ENCODE measurements at regions not wholly inside any gene's neighbourhood (a gene's known extent, or its start where the extent isn't known, plus 50 kb on each side); places are given as distances from the start of the nearest gene placed in this dataset.

DNA sequence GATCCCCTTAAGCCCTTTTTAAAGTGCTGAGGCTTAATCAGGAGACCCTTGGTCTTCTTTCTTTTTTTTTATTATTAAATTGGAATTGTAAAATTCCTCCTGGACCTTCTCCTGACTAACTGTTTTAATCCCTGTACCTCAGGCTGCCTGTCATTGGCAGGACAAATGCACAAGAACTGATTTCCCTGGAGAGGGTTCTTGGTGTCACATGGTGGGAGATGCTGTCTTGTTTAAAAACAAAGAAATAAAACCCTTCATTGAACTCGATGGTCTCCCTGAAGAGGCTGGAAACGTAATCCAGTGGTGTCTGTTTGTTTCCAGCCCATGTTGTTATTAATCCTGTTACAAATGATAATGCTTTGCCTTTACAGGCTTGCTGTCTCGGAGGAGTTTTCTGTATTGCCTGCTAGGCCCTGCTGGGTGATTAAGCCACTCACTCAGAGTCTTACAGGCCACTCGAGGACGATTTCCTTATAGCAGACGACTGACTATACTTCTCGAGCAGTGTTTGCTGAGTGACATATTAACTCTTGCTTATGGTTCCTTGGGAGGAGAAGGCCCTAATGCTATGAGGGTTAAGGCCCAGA is 100.5 kb upstream of the MGAT5 start:
- no peak for DNase-seq

DNA sequence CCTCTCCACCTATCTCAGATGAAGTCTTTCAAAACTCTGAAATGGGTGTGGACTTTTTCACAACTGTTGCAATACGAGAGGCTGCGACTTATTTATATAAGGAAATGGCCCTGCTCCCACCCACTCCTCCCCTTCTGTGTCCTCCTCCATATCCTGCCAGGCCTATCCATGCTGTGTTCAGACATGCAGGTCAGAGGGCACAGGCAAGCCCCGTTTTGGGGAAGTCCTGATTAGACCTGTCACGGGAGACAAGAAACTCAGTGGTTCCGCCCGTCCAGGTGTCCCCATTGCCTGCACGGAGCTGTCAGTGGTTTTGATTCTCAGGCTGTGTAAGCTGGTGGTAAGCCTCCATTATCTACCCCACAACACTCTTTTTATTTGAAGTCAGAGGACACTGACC is 99.6 kb upstream of the MGAT5 start:
- DNase-seq, result no peak

- DNase-seq, result no peak
These were observed 98.7 kb upstream of the MGAT5 start for GRCh38 chr2:134155134-134155533.

DNA sequence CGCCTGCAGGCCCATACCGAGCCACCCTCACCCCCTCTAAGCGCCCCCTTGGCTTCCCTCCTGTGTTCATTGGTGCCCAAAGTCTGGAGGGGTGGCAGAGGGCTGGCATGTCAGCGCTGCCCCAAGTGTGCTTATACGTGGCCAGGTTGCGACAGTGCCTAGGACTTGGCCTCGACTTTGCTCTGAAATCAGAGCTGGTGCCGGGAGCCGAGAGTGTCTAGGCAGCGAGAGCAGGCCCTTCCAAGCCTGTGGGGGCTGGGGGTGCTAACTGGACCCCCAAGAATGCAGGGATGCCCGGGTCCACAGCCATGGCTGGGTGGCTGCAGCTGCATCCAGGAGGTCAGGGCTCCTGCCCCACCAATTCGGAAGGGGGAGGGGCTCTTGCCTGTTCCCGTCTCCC is 95.6 kb upstream of the MGAT5 start:
- DNase-seq, result no peak

DNA sequence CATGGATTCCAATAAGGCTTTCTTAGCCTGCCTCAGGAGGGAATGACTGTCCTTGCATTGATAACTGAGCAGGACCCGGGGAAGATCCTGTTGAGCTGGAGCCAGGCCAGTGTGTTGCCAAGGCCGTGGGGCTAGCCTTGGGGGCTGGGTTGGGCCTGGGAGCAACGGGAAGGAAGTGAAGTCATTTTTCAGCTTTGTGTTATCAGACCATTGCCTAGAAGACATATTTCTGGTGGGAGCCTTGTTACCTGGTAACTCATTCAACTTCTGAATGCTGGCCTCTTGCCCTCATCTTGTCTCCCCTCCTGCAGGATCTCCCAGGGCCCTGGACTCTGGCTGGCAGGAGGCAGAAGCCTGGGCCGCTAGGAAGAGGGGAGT is 92.7 kb upstream of the MGAT5 start:
- no peak for DNase-seq

- DNase-seq, result no peak
These were observed 90.5 kb upstream of the MGAT5 start for GRCh38 chr2:134163336-134163735.

GRCh38 chr2:134164306-134164705 is 89.6 kb upstream of the MGAT5 start:
- no peak for DNase-seq

DNA sequence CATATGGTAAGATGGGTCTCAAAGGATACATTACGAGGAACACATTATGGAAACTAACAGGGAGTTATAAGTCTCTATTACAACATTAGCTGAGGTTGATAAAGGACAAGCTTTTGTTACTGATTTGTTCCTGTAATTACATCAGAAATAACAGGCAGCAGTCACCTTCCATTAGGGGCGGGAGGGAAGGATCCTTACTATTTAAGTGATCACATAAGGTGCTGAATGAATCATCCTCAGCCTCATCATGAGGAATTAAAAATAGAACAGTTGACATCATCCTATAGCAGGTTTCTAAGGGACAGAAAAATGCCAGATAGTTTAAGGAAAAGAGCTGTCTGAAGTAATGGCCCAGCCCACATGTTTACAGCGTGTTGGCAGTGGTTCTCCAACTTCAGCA is 86.9 kb upstream of the MGAT5 start:
- DNase-seq, result no peak

GRCh38 chr2:134169788-134170187 is 84.1 kb upstream of the MGAT5 start:
- no peak for DNase-seq

- DNase-seq, result no peak
These were observed 83.6 kb upstream of the MGAT5 start for GRCh38 chr2:134170294-134170693.

DNA sequence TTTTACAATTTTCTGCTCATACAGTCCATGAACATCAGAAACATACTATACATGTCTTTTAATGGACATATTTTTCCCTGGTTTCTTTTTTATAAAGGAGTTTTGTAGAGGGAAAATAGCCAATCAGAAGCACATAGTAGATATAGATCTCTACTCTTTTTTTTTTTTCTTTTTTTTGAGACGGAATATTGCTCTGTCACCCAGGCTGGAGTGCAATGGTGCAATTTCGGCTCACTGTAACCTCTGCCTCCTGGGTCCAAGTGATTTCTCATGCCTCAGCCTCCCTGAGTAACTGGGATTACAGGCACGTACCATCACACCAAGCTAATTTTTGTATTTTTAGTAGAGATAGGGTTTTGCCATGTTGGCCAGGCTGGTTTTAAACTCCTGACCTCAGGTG is 83.2 kb upstream of the MGAT5 start:
- no peak for DNase-seq

DNA sequence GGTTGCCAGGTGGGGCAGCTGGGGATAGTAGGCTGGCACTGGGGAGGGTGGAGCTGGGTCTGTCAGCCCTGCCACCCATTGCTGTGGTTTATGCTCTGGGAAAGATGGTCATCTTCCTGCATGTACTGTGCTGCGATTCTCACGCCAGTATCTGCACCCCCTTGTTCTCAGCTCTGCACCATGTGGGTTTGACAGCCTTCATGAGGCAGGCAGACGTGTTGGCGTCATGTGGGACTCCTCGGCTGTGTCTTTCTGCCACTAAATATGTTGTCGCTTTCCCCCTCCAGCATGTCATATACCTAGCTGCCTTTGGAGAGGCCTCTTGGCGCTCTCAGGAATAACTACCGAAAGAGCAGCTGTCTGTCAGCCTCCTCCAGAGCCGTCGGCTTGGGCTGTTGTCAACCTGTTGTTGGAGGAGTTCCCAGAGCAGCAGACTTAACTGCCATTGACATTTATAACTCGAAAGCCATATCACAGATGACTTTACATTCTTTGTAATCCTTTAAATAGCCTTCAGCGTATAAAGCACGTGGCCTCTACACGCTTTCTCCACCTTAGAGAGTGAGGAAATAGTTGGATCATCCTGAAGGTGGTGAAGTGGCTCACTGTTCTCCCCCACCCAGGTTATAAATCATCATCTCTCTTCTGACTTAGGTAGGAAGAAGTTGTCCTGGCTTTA is 80.4 kb upstream of the MGAT5 start:
- DNase-seq, result no peak

DNA sequence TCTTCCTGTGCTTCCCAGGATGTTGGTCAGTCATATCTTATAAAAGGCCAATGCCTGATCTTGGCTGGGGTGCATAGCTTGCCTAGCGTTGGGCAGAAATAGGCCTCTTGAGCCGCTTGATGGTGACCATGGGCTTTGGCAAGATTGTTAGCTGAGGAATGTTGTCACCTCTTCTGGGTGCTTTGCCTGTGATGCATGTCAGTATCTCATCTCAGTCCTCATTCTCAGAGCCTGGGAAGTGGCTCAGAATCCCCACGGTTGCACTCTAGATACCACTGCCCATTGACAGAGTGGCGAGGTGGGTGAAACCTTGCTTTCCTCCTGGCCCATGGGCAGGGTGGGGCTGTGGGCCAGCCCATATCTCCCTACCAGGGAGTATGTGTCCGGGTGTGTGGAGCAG is 79.2 kb upstream of the MGAT5 start:
- DNase-seq, result no peak

- DNase-seq, result no peak
These were observed 78.0 kb upstream of the MGAT5 start for GRCh38 chr2:134175834-134176233.

DNA sequence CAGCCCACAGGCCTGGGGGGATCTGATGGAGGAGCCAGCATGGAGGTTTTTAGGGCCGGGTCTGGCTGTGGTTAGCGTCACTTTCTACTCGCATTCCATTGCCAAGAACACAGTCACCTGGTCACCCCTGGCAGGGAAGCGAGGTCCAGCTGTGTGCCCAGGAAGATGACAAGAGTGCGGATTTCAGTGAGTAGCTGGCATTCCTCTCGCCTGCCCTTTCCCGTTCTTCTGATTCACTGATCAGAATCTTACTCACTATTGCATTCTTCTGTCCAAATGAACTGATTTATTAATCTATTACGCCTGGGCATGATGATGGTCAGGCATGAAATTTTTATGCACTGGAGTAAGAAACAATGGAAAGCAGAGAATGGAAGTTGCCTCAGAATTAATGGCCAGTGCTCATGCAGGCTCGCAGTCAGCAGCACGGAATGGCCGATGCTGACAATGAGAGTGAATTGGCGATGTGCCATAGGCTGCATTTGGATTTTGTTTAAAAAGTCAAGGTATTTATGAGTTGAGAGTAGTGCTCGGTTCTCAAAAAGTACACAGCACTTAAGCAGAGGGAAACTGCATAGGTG is 76.4 kb upstream of the MGAT5 start:
- DNase-seq, result no peak

DNA sequence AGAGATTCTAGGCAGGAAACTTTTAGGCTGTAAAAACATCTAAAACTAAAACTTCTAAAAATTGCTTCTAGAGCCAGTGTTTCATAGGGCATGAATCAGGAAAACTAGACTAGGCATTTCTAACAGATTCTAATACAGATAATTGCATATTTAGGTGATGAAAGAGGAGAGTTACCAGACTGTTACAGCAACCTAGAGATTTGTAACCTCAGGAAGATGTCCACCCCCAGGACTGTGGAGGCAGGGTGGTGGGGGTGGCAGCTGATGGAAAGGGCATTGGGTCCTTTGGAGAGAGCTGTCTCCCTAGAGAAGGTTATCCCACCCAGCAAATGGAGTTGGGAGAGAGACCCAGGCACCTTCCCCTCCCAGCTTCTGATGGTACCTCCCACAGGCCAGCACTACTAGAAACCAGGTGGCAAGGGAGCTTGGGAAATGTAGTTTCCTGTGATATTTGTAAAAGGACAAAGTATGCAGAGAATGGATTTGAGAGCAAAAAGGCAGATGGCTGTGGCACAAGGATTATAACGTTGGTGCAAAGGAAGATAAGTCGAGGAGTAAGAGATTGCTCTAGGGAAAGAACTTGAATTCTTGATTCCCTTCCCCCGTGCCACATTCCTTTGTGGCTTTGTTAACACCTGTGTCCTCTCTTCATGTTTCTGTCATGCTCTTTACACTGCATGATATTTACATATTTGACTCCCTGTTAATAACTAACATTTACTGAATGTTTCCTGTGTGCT is 75.6 kb upstream of the MGAT5 start:
- DNase-seq, result no peak

DNA sequence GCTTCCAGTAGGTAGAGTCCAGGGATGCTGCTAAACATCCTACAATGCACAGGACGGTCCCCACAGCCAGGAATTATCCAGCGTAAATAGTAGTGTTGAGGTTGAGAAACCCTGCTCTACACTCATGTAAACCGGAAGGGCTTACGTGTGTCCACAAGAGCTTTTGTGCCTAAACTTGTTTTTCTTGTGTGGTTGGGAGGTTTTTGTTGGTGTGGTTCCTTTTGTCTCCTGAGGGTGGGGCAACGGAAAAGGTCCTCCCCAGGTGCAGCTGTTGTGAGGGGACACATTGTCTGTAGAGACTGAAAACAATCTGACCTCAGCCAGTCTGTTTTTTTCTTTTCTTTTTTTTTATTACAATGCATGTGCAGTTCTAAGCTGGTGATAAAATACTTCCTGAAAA is 72.7 kb upstream of the MGAT5 start:
- DNase-seq, result no peak

DNA sequence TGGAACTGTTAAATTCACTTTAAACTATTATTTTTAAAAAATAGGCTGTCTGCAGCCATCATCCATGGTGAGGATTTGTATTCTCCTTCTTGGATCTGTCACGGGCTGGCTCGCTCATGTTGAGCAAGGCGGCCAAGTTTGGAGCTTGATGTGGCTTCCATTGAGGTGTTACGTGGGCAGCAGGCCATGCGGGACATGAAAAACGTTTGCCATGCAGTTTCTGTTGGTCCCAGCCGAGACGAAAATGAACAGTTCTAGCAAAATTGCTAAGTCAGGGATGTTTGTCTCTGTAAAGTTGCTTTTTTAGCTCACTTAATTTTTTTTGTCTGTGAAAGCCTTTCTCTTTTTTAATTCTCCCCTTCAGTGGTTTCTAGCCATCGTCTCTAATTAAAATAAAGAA is 70.2 kb upstream of the MGAT5 start:
- DNase-seq, result no peak

- DNase-seq, result no peak
These were observed 68.2 kb upstream of the MGAT5 start for GRCh38 chr2:134185639-134186038.

GRCh38 chr2:134189009-134189720 is 64.7 kb upstream of the MGAT5 start:
- no peak for DNase-seq

- DNase-seq, result no peak
These were observed 63.6 kb upstream of the MGAT5 start for GRCh38 chr2:134190062-134190806.

GRCh38 chr2:134190807-134191203 is 63.1 kb upstream of the MGAT5 start:
- DNase-seq, result no peak

DNA sequence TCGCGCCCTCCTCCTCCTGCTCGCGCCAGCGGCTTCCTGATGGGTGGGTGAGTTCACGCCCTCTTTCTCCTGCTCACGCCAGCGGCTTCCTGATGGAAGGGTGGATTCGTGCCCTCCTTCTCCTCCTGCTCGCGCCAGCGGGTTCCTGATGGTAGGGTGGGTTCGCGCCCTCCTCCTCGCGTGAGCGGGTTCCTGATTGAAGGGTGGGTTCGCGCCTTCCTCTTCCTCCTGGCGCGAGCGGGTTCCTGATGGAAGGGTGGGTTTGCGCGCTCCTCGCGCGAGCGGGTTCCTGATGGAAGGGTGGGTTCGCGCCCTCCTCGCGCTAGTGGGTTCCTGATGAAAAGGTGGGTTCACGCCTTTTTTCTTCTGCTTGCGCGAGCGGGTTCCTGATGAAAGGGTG is 62.0 kb upstream of the MGAT5 start:
- DNase-seq, result no peak
